Adrenal gland (tissue), 9 donors: ENCODE measurements at regions not wholly inside any gene's neighbourhood (a gene's known extent, or its start where the extent isn't known, plus 50 kb on each side); places are given as distances from the start of the nearest gene placed in this dataset.

Experiments used
- DNase-seq, 7 donors: peaks; one replicate each; pipeline ENCODE4 v3.0.0-alpha.2; 2019 to 2020
- H3K27ac ChIP-seq, 5 donors: fragments of 200-600 bp; sonication (generic) in 4 of 5; 1 replicate in 3 of 5; 2 replicates in 2 of 5; pipeline versions ENCODE4 v1.5.1 to v1.8.0; 2016 to 2020; ENCODE audit warnings: mild to moderate bottlenecking in 1 of 5
- H3K27me3 ChIP-seq: fragments of 200-600 bp; 2 replicates; pipeline ENCODE4 v1.8.0; 2021
- H3K36me3 ChIP-seq, 2 donors: fragments of 200-600 bp; replicated peaks in 1 of 2; 1 replicate in 1 of 2; 2 replicates in 1 of 2; pipeline versions ENCODE4 v1.5.1 to v1.8.0; 2018 to 2022
- H3K4me1 ChIP-seq, 2 donors: fragments of 200-600 bp; replicated peaks in 1 of 2; 1 replicate in 1 of 2; 2 replicates in 1 of 2; pipeline versions ENCODE4 v1.5.1 to v1.8.0; 2018 to 2021
- H3K4me3 ChIP-seq, 4 donors: fragments of 200-600 bp; sonication (generic) in 3 of 4; one replicate each; pipeline ENCODE4 v1.5.1; 2016 to 2018
- H3K9me3 ChIP-seq, 3 donors: fragments of 200-600 bp; sonication (generic) in 1 of 3; replicated peaks in 1 of 3; 1 replicate in 2 of 3; 2 replicates in 1 of 3; pipeline versions ENCODE4 v1.5.1 to v1.8.0; 2016 to 2021
- CTCF ChIP-seq, 6 experiments: fragments of 450-650 bp in 4 of 6; fragments of 200-600 bp in 2 of 6; sonication (generic) in 1 of 6; IDR thresholded peaks; 1 replicate in 5 of 6; 2 replicates in 1 of 6; pipeline versions ENCODE4 v1.5.1 to v1.8.0; 2016 to 2021; ENCODE audit warnings: antibody characterized with exemption in 6 of 6, mild to moderate bottlenecking in 2 of 6, moderate library complexity in 1 of 6
- POLR2A ChIP-seq, 2 donors: fragments of 450-650 bp; IDR thresholded peaks; one replicate each; pipeline ENCODE4 v1.6.1; 2017; ENCODE audit warnings: antibody characterized with exemption in 2 of 2, mild to moderate bottlenecking in 2 of 2, moderate library complexity in 1 of 2
- WGBS, 4 donors: extraction: QIAGEN DNeasy Blood & Tissue Kit in 2 of 4; methylation state at CpG; one replicate each; pipeline versions ENCODE4 v1.1.5 to v1.1.7; 2013 to 2017; 5-methylcytosine and 5-hydroxymethylcytosine counted together
- intact Hi-C, 2 donors: fragments of 100-400 bp; cut with DNase I; formaldehyde crosslinking; loops; one replicate each; pipeline versions ENCODE4 v1.14.1 to v1.15.0; 2022 to 2023
- donor health status: healthy with polysubstance abuse.
- donor health status: Bipolar disorder and iron deficiency.
- donor health status: DM: yes; HTN: yes; CAD: no.
- donor health status: DM: no; HTN: no; CAD: no.
- donor health status: DM: no; HTN: no; CAD: no.

DNA sequence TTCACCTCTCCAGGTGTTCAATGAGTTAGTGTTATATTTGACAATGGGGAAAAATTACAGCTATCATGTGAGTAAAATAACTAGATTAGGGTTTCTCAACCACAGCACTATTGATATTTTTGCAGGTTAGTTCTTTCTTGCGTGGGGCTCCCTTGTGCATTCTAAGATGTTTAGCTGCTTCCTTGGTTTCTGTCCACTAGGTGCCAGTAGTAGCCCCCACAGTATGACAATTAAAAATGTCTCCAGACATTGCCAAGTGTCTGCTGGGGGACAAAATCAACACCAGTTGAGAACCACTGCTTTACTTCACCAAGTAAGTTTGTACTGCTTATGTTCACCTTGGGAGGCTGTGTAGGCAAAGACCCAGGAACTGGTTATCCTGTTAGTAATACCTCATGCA is 618.7 kb downstream of the EDEM1 start:
- no peak for TF ChIP-seq CTCF (IDR thresholded peaks at IDR 0.05)
- TF ChIP-seq POLR2A (IDR thresholded peaks at IDR 0.05), result no peak
- 85 to 89% (median 86%) methylated on average over 1 of the region's 1 CpG for WGBS, 4 donors
- Histone ChIP-seq H3K36me3 (no peaks in the 10 kb centered on the region), H3K9me3 (no peaks in the 10 kb centered on the region), H3K4me1 (no peaks in the 10 kb centered on the region), H3K4me3 (no peak overlapping the region), H3K27me3 (no peaks in the 10 kb centered on the region), H3K27ac (no peak overlapping the region)
- intact Hi-C loops, result no loop called here
- no peak for DNase-seq

DNA sequence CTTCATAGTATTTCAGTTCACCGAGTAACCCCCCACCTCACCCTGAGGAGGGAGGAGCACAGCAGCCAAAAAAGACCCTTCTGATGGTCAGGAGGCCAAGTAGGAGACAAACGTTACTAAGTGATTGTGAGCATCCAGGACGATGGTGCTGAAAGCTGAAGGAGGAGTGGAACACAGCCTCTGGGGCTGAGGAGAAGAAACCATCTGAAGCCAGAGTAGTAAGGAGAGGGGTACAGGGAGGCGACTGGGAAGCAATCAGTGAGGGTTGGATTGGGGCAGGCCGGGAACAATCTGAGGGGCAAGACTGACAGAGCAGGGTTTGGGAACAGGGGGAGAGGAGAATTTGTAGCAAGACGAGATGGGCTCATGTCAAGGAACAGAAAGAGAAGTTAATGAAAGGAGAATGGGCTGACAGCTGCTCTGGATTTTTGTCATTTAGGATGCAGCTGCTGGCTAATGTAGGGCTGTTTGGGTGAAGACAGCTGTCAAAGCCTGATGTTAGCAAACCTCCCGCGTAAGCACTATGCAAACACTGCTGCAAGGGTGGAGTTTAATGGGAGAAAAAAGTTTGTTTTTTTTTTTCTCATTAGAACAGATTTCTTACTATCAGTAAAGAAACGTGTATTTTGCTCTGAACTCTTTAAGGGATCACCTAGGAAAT is 622.2 kb downstream of the EDEM1 start:
- TF ChIP-seq CTCF (IDR thresholded peaks at IDR 0.05) (no peak), POLR2A (IDR thresholded peaks at IDR 0.05) (no peak)
- no peak overlapping the region for H3K4me3 ChIP-seq
- no peak for DNase-seq
- intact Hi-C loops, result no loop called here
- WGBS, 4 donors, result 57 to 68% (median 61%) methylated on average over 9 of the region's 9 CpGs
- H3K27me3 ChIP-seq, result no peaks in the 10 kb centered on the region
- H3K36me3 ChIP-seq, result no peaks in the 10 kb centered on the region
- H3K9me3 ChIP-seq, result no peaks in the 10 kb centered on the region
- H3K4me1 ChIP-seq, result no peaks in the 10 kb centered on the region
- no peak overlapping the region for H3K27ac ChIP-seq

GRCh38 chr3:5811016-5811415 is 623.5 kb downstream of the EDEM1 start:
- no peak for TF ChIP-seq CTCF (IDR thresholded peaks at IDR 0.05)
- no peak for TF ChIP-seq POLR2A (IDR thresholded peaks at IDR 0.05)
- intact Hi-C loops, result no loop called here
- Histone ChIP-seq H3K27me3 (no peaks in the 10 kb centered on the region), H3K4me3 (no peak overlapping the region), H3K27ac (no peak overlapping the region), H3K36me3 (no peaks in the 10 kb centered on the region), H3K4me1 (no peaks in the 10 kb centered on the region), H3K9me3 (no peaks in the 10 kb centered on the region)
- WGBS, 4 donors, result 81 to 91% (median 86%) methylated on average over 3 of the region's 3 CpGs
- no peak for DNase-seq

DNA sequence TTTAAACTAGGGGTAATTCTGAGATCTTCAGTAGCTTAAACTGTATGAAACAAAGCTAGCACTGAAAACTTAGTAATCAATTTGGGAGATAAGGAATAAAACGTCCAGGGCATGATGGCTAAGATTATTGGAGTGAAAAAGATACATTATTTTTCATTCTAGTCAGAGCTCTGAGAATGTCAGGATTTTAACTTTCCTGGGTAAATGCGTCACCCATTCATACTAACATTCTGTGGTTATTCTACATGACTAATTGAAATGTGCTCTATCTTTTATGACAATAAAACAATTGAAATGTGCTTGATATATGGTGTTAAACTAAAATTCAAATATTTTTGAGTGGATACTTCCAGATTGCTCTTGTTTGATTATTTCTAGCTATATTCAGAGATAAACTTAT is 626.0 kb downstream of the EDEM1 start:
- 41 to 61% (median 51%) methylated on average over 2 of the region's 2 CpGs for WGBS, 4 donors
- intact Hi-C loops, result no loop called here
- TF ChIP-seq CTCF (IDR thresholded peaks at IDR 0.05) (no peak), POLR2A (IDR thresholded peaks at IDR 0.05) (no peak)
- H3K36me3 ChIP-seq, result no peaks in the 10 kb centered on the region
- no peaks in the 10 kb centered on the region for H3K4me1 ChIP-seq
- H3K27me3 ChIP-seq, result no peaks in the 10 kb centered on the region
- DNase-seq, result no peak
- H3K4me3 ChIP-seq, result no peak overlapping the region
- no peaks in the 10 kb centered on the region for H3K9me3 ChIP-seq
- no peak overlapping the region for H3K27ac ChIP-seq
